ENCODE measurements at regions not wholly inside any gene's neighbourhood (a gene's known extent, or its start where the extent isn't known, plus 50 kb on each side); places are given as distances from the start of the nearest gene placed in this dataset.

DNA sequence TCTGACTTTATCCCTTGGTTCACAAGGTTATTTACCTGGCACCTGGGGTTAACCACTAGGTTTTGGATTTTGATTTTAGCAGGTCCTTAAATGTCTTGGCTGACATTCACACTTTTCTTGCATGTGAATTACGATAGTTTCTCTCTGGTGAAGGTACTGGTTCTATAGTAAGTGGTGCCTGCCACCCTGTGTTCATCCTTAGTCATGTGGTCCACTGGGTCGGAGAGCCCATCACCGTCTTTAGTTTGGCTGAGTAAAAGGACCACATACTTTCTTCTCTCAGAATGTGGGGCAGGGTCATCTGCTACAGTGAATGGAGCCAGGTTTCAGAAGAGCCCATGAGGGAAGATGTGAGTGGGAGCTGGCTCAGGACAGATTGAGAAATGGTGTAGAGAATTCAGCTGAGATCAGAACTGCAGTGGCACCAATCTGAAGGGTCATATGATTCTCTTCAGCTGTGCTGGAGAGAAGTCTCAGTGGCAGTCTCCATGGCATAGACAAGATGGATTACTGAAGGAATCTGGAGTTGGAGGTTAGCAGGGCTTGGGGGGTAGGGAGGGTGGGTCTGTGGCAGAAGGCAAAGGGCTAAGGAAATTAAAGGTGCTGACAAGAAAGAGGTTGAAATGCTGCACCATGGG, 310.4 kb downstream of the GPAT3 start:
- no peak overlapping the region for H3K4me3 Mint-ChIP-seq
- no peaks in the 10 kb centered on the region for H3K9me3 Mint-ChIP-seq
- H3K36me3 Mint-ChIP-seq (ENCODE audit: low read depth), result no peaks in the 10 kb centered on the region
- H3K27me3 Mint-ChIP-seq (ENCODE audit: low read depth, poor library complexity), result no peaks in the 10 kb centered on the region
- no peak for DNase-seq
- TF ChIP-seq, protein P1, sequence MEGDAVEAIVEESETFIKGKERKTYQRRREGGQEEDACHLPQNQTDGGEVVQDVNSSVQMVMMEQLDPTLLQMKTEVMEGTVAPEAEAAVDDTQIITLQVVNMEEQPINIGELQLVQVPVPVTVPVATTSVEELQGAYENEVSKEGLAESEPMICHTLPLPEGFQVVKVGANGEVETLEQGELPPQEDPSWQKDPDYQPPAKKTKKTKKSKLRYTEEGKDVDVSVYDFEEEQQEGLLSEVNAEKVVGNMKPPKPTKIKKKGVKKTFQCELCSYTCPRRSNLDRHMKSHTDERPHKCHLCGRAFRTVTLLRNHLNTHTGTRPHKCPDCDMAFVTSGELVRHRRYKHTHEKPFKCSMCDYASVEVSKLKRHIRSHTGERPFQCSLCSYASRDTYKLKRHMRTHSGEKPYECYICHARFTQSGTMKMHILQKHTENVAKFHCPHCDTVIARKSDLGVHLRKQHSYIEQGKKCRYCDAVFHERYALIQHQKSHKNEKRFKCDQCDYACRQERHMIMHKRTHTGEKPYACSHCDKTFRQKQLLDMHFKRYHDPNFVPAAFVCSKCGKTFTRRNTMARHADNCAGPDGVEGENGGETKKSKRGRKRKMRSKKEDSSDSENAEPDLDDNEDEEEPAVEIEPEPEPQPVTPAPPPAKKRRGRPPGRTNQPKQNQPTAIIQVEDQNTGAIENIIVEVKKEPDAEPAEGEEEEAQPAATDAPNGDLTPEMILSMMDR (IDR thresholded peaks at IDR 0.05), result no peak
- peaks cover 2% of the 10 kb centered on the region for H3K4me1 Mint-ChIP-seq
- no peak overlapping the region for H3K27ac Mint-ChIP-seq

DNA sequence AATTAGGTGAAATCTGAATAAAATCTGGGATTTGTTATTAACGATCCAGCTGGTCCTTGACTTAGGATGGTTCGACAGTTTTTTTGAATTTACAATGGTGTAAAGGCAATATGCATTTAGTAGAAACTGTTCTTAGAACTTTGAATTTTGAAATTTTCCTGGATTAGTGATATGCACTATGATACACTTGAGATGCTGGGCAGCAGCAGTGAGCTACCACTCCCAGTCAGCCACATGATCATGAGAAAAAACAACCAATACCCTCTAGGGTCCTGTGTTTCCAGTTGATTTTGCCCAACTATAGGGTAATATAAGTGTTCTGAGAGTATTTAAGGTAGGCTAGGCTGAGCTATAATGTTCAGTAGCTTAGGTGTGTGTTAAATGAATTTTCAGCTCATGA, 303.7 kb downstream of the GPAT3 start:
- H3K27ac Mint-ChIP-seq, result no peak overlapping the region
- no peaks in the 10 kb centered on the region for H3K36me3 Mint-ChIP-seq (ENCODE audit: low read depth)
- no peak overlapping the region for H3K4me3 Mint-ChIP-seq
- no peak for DNase-seq
- no peaks in the 10 kb centered on the region for H3K9me3 Mint-ChIP-seq
- peaks cover 3% of the 10 kb centered on the region for H3K27me3 Mint-ChIP-seq (ENCODE audit: low read depth, poor library complexity)
- no peaks in the 10 kb centered on the region for H3K4me1 Mint-ChIP-seq
- TF ChIP-seq, protein P1 (IDR thresholded peaks at IDR 0.05), result no peak

DNA sequence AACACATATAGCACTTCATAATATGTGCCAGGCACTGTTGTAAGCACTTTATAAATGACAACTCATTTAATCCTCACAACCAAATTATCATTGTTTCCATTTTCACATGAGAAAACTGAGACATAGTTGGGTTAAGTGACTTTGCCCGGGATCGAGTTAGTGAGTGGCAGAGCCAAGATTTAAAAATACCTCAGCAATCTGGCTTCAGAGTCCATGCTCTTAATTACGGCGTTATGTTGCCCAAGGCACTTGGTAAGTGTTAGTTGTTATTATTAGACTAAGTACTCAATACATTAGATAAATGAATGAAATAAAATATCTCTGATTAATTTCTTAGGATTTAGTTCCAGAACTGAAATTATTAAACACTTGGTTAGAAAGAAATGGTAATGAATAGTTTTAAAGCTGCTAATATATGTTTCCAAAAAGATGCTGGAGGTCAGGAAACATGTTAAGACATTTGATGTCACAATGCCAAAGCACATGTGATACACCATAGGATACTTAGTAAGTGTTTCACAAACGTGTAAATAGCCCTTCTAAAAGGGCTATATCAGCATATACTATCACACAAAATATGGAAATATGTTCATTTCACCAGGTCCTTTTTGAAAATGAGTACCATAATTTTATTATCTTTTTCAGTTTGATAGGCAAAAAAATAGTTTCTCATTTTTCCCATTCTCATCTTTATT, 301.9 kb downstream of the GPAT3 start:
- no peaks in the 10 kb centered on the region for H3K9me3 Mint-ChIP-seq
- H3K27ac Mint-ChIP-seq, result no peak overlapping the region
- TF ChIP-seq, protein P1 (IDR thresholded peaks at IDR 0.05), result no peak
- DNase-seq, result no peak
- H3K4me3 Mint-ChIP-seq, result no peak overlapping the region
- no peaks in the 10 kb centered on the region for H3K4me1 Mint-ChIP-seq
- no peaks in the 10 kb centered on the region for H3K36me3 Mint-ChIP-seq (ENCODE audit: low read depth)
- peaks cover 3% of the 10 kb centered on the region for H3K27me3 Mint-ChIP-seq (ENCODE audit: low read depth, poor library complexity)

DNA sequence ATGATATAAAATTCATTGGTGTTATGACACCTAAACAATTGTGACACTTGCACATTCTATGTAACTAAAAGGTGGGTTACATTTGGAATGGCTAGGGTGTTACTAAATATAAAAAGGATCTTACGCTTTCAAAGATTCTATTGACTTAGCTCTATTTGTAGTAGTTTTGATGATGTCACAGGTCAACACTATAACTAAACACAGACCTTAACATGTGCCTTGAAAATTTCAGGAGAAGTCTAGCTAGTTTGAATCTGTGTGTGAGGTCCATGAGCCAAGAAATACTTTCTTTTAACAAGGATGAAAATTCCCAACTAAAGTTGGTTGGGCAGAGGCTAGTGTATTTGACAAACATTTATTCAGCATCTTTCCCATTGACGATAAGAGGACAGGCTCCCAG, 298.0 kb downstream of the GPAT3 start:
- peaks cover 3% of the 10 kb centered on the region for H3K9me3 Mint-ChIP-seq
- H3K27me3 Mint-ChIP-seq (ENCODE audit: low read depth, poor library complexity), result peaks cover 2% of the 10 kb centered on the region
- peaks cover 29% of the 10 kb centered on the region for H3K4me1 Mint-ChIP-seq
- H3K27ac Mint-ChIP-seq, result no peak overlapping the region
- TF ChIP-seq, protein P1 (IDR thresholded peaks at IDR 0.05), result no peak
- H3K4me3 Mint-ChIP-seq, result no peak overlapping the region
- H3K36me3 Mint-ChIP-seq (ENCODE audit: low read depth), result no peaks in the 10 kb centered on the region
- no peak for DNase-seq

DNA sequence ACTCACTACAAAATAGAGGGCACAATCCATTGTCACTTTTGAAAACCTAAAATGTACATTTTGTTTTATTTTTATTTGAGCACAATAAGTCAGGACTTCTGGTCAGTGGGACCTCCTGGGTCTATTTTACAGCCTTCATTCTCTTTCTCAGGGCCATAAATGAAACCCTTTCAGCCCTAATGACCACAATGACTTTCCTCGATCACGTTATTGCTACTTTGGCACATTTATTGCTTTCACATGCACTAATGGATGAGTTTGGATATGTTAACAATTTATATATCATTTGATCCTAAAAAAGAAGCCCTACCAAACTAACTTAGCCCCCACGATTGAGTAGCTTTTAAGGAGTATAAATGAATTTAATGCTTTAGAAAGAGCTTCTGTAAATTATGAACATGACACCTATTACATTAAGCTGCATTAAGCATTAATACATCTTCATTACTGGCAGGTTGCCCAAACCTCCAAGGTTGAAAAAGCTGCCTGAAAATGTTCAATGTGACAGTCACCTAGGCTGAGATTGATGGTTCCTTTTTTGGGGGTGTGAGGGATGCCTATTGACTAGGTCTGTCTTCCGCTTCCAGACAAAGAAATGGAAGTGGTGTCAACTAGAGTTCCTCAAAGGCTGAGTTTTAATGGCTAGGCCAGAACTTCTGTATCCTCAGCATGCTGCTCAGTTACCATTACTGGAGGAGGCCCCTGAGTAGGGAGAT, 296.4 kb downstream of the GPAT3 start:
- Mint-ChIP-seq H3K4me1 (peaks cover 29% of the 10 kb centered on the region), H3K27me3 (ENCODE audit: low read depth, poor library complexity) (peaks cover 3% of the 10 kb centered on the region), H3K9me3 (peaks cover 3% of the 10 kb centered on the region), H3K4me3 (no peak overlapping the region), H3K36me3 (ENCODE audit: low read depth) (no peaks in the 10 kb centered on the region), H3K27ac (no peak overlapping the region)
- TF ChIP-seq, protein P1 (IDR thresholded peaks at IDR 0.05), result no peak
- no peak for DNase-seq
